ENCODE measurements at regions not wholly inside any gene's neighbourhood (a gene's known extent, or its start where the extent isn't known, plus 50 kb on each side); places are given as distances from the start of the nearest gene placed in this dataset.

- no peak for DNase-seq
Measured at GRCh38 chr11:82676483-82677094, 57.1 kb downstream of the FAM181B start.

DNA sequence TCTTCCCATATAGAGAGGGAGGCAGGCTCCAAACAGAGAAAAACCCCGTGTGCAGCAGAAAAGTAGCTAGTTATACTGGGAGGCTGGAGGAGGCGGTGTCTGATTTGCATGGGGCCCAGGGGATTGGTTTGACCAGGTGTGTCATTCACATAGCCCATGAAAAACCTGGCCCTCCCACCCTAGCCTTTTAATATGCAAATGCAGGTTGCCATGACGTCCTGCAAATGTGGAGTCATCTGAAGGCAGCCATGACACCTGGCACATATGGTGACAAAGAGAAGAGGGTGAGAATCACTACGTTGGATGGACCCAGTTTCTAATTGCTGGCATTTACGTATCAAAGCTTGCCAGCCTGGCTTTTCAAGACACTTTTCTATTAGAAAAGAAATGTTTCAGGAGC is 57.8 kb downstream of the FAM181B start:
- peak in 1 of 2 experiments; percentile 13 for DNase-seq

DNA sequence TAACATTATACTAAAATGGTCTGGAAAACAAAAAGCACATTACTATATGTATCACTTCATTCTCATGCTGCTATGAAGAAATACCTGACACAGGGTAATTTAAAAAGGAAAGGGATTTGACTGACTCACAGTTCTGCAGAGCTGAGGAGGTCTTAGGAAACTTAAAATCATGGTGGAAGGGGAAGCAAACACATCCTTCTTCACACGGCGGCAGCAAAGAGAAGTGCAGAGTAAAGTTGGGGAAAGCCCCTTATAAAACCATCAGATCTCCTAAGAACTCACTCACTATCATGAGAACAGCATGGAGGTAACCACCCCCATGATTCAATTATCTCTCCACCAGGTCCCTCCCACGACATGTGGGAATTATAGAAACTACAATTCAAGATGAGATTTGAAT is 60.0 kb downstream of the FAM181B start:
- DNase-seq: no peak

GRCh38 chr11:82671451-82671850 is 62.2 kb downstream of the FAM181B start:
- DNase-seq: no peak

DNA sequence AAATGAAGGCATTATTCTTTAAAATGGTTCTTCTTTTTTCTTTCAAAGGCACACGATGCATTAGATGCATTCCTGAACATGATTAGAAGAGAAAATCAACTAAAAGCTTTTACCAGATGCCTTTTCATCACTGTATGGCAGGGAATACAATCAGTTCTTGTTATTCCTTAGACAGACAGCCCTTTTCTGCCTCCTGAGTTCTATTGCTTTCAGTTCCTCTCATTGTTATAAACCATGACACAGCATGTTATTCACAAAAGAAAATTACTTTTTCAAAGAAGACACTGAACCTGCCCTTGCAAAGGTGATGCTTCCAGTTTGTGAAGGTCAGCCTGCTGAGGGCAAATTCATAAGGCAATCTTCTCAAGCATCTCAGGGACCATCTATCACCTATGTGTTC is 70.1 kb downstream of the FAM181B start:
- no peak for DNase-seq

DNA sequence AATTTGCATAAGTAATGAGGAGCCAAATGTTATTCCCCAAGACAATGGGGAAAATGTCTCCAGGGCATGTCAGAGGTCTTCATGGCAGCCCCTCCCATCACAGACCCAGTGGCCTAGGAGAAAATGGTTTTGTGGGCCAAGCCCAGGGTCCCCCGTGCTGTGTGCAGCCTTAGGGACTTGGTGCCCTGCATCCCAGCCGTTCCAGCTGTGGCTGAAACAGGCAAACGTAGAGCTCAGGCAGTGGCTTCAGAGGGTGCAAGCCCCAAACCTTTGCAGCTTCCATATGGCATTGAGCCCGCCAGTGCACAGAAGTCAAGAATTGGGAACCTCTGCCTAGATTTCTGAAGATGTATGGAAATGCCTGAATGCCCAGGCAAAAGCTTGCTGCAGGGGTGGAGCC is 79.9 kb downstream of the FAM181B start:
- DNase-seq: no peak

- no peak for DNase-seq
Measured at GRCh38 chr11:82639251-82639650, 94.4 kb downstream of the FAM181B start.

DNA sequence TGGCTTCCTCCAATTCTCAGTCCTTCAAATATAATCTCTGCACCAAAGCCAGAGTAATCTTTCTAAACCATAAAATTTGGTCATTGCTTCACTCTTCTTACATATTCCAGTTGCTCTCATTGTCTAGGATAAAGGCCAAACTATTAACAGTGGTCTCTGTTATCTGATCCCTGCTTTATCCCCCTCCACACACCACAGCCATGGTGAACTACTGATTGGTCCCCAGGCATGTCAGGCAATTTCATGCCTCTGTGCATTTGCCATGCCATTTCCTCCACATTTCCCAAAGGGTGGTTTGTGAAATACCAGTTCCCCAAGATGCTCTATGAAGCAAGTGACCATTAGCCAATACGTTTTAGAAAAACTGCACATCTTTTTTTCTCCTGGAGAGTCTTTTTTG is 97.0 kb downstream of the FAM181B start:
- no peak for DNase-seq

DNA sequence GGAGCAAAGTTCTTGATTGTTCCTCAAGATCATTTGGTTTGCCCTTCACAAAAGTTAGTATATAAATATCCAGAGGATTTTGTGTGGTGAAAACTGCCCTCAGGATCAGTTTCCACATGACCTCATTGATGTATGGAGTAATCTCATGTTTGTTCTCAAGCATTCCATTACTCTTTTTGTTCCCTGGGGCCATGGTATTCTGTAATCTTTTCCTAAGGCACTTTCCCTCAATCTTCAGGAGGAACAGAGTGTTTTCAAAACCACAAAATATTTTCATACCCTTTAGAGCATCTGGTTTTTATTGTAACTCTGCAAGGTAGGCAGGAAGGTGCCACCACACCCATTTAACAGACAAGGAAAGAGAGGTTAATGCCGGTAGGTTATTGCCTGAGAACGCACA is 99.6 kb downstream of the FAM181B start:
- no peak for DNase-seq

- no peak for DNase-seq
Measured at GRCh38 chr11:82631722-82632630, 101.7 kb downstream of the FAM181B start.

- no peak for DNase-seq
Measured at GRCh38 chr11:82610671-82611070, 123.0 kb downstream of the FAM181B start.

DNA sequence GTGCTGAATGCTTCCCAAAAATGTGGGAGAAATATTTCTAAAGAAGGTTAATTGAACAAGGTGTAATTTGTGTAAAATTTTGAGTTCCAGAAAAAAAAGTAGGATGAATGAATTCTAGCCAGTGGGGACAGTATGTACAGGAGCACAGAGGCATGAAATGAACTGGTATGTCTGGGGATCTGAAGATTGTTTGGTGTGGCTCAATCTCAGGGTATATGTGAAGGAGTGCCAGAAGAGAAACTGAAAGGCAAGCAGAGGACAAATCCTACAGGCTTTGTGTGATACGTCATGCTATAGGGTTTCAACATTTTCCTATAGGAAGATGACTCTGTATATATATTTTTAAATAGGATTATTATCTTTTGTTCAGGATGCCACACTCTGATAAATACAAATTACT is 126.9 kb downstream of the FAM181B start:
- DNase-seq: no peak

GRCh38 chr11:82601711-82602110 is 132.0 kb downstream of the FAM181B start:
- no peak for DNase-seq

DNA sequence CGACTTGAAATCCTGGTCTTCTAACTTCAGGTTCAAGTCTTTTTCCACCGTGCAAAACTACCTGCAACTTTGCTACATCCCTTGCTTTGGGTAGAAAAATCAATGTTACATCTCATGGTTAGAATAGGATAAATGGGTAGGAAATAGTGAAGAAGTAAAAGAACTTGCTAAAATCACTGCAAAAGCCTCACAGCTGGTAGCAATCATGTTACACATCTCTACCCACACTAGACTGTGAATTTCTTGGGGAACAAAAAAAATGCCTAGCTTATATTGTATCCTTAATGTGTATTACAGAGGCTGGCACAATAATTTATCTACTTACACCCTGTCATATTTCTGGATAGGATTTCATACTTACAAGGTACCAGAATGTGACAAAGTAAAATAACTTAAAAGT is 133.8 kb downstream of the FAM181B start:
- DNase-seq: no peak

GRCh38 chr11:82586581-82586980 is 147.1 kb downstream of the FAM181B start:
- no peak for DNase-seq

GRCh38 chr11:82577246-82577645 is 156.4 kb downstream of the FAM181B start:
- DNase-seq: peak in 1 of 2 experiments; percentile 29

DNA sequence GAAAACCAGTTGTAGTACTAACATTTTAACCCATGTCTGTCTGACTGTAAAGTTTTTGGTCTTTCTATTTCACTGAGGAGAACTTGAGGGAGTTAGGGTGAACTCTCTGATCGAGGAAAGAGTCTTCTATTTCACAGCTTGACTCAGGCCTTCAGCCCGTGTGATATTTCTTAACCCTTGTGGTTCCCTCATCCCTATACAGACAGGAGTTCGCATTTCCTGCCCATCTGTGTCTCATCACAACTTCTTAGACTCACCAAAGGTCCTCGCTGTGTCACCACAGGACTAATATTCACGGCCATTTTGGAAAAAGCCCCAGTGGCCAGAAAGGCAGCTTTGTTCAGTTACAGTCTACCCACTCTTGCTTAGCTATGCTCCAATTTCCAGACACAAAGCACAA is 172.8 kb downstream of the FAM181B start:
- no peak for DNase-seq

DNA sequence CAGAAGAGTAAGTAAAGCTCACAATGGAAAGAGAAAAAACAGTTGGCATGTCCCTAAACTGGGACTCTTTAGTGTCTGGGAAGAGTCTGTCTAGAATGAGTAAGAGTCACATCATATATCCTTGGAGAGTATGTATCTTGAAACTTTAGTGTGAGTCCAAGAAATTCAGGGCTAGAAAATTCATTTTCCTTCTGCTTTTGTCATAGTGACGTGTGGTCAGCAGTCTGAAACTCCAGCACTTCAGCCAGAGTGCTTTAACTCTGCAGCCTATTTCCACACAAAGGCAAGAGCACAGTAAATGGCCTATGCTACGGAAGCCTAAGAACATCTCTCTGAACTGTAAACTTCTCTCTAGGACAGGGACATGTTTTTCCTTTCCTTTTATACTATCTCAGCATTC is 174.1 kb downstream of the FAM181B start:
- no peak for DNase-seq

- peak in 1 of 2 experiments; percentile 30 for DNase-seq
Measured at GRCh38 chr11:82557274-82557673, 176.4 kb downstream of the FAM181B start.

DNA sequence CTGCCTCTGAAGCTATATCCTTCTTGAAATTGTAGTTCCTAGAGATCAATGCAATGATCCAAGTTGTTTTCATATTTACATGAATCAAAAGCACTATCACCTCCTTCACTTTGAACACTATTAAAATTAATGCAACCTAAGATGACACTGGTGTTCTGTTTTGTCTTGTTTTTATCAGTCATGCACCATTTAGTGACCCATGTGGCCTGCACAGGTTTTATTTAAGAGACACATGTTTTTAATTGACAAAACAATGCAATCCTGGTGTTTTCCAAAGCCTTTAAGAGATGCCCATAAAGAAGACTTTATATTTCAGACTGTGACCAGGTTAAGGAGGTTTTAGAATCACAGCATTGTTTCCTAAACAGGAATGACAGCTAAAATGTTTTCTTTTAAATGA is 177.5 kb downstream of the FAM181B start:
- DNase-seq: no peak

DNA sequence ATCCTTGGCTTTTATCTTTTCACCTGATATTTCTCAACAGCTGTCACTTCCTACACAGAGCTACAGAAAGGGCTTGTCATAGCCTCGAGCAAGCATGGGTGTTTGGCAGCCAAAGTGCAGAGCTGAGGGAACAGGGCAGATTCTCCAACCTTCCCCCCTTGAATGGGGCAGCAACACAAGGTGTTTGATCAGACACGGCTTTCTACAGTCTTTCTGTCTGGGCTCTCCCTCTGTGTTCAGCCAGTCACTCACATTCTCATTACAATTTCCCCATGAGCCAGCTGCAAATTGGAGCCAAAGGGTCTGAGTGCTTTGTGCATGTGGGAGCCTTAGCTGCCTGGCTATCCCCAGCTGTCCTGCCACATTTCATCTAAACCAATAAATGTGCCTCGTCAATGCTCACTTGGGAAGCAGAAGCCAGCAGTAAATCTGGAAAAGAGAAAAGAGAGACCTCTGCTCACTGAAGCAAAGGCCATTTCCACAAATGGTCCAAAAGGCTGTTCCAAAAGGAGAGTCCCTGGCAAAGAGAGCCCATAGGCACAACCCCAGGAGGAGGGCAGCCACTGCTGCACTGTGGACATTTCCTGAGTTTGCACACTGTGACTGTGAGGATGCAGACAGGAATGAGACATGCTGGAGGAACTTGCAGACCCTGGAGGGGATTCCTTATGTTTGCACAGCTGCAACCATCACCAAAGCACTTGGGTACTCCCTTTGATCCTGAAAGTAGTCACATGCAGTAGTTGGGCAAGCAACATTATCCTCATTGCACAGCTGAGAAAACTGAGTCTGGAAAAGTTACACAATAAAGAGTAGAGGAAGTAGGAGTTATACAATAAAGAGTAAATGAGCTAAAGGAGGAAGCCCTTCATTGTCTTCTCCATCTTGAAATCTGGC is 186.8 kb downstream of the FAM181B start:
- DNase-seq: no peak

DNA sequence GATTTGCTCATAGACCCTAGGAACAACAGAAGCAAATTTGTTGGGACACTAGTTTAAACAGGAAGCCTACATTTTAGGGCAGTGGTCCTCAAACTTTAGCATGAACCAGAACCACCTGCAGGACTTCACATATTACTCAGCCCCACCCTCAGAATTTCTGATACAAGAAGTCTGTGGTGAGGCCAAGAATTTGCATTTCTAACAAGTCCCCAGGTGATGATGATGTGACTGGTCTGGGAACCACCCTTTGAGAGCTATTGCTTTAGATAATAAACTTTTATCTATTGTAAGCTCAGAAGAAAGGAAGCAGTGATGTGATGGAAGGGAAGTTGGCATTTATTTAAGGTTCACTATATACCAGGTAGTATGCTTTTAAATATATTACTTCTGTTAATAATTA is 194.0 kb downstream of the FAM181B start:
- no peak for DNase-seq

DNA sequence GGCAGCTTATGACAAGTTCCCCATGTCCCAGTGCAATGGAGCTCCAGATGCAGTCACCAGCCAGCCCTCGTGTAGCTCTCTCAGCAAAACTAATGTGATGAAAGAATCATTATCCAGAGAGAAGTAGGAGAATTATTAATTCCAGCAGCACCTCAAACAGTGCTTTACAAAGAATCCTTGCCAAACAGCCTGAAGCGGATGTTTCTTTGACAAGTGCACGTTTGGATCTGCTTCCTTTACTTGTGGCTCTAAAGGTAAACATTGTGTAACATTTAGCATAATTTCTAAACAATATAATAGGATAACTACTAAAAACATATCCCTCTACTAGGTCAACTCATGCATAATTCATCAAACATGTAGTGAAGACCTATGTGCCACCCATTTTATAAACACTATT is 197.0 kb downstream of the FAM181B start:
- DNase-seq: no peak

Measured in NCI-H2081 (cell line).